Tibial nerve (tissue), 4 donors: ENCODE measurements at regions not wholly inside any gene's neighbourhood (a gene's known extent, or its start where the extent isn't known, plus 50 kb on each side); places are given as distances from the start of the nearest gene placed in this dataset.

Experiments used
- CTCF ChIP-seq, 5 experiments: fragments of 200-600 bp in 3 of 5; fragments of 450-650 bp in 2 of 5; sonication (generic) in 3 of 5; IDR thresholded peaks; one replicate each; pipeline ENCODE4 v1.5.1; 2016 to 2019; ENCODE audit warnings: antibody characterized with exemption in 5 of 5, mild to moderate bottlenecking in 3 of 5, moderate library complexity in 2 of 5
- EP300 ChIP-seq, 2 donors: sonication (generic); formaldehyde crosslinking; IDR thresholded peaks; one replicate each; pipeline ENCODE4 v1.6.1; 2017; ENCODE audit warnings: antibody characterized with exemption in 2 of 2, mild to moderate bottlenecking in 1 of 2
- POLR2A ChIP-seq, 2 donors: fragments of 450-650 bp; IDR thresholded peaks; one replicate each; pipeline ENCODE4 v1.6.1; 2017; ENCODE audit warnings: antibody characterized with exemption in 2 of 2, mild to moderate bottlenecking in 2 of 2, moderate library complexity in 2 of 2

- no peak for TF ChIP-seq CTCF (IDR thresholded peaks at IDR 0.05)
- TF ChIP-seq POLR2A (IDR thresholded peaks at IDR 0.05) = no peak
- TF ChIP-seq EP300 (IDR thresholded peaks at IDR 0.05) = no peak
Observed at GRCh38 chr7:36100226-36100625, 52.8 kb upstream of the EEPD1 start.
